RPMI7951 (cell line): ENCODE measurements at regions not wholly inside any gene's neighbourhood (a gene's known extent, or its start where the extent isn't known, plus 50 kb on each side); places are given as distances from the start of the nearest gene placed in this dataset.
"Not testable (repeated sequence)": the region's sequence is repeated elsewhere in the genome, so short reads cannot be mapped to it uniquely, and the experiment has no call there.

Experiments
- DNase-seq: peaks from one replicate; pipeline ENCODE4 v3.0.0-alpha.2; 2012; ENCODE audit warnings: low read depth

DNA sequence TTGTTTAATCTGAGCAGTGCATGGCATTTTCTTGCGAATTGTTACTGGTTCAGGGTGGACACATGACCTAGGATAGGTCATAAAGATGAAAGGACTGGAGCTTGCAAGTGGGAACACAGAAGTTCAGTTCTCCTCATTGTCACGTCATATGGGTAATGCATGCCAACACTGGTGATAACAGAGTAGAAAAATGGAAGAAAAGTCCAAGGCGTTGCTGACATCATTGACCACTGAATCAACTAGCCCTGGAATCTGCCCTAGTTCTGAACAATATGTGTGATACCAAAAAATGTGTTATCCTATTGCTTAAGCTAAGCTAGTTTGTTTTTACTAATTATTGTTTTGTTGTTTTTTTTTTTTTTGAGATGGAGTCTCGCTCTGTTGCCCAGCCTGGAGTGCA is 234.2 kb upstream of the MAF start:
- no peak for DNase-seq

DNA sequence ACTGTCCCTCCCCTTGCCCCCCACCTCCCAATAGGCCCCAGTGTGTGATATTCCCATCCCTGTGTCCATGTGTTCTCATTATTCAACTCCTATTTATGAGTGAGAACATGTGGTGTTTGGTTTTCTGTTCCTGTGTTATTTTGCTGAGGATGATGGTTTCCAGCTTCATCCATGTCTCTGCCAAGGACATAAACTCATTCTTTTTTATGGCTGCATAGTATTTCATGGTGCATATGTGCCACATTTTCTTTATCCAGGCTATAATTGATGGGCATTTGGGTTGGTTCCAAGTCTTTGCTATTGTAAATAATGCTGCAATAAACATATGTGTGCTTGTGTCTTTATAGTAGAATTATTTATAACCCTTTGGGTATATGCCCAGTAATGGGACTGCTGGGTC is 233.5 kb upstream of the MAF start:
- DNase-seq, result not testable (repeated sequence)

DNA sequence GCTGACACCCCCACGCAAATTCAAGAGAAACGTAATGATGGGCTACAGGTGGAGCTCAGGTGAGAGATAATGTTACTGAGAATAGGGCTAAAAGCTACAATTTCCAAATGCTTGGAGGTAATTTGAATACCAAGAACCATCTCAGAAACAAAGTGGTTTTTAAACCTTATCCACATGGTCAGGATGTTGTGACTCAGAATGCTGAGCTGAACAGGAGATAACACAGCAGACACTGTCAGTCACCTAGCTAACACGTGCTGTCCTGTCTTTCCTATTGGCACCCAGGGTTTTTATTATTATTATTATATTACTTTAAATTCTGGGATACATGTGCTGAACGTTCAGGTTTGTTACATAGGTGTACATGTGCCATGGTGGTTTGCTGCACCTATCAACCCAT is 233.0 kb upstream of the MAF start:
- DNase-seq, result no peak

DNA sequence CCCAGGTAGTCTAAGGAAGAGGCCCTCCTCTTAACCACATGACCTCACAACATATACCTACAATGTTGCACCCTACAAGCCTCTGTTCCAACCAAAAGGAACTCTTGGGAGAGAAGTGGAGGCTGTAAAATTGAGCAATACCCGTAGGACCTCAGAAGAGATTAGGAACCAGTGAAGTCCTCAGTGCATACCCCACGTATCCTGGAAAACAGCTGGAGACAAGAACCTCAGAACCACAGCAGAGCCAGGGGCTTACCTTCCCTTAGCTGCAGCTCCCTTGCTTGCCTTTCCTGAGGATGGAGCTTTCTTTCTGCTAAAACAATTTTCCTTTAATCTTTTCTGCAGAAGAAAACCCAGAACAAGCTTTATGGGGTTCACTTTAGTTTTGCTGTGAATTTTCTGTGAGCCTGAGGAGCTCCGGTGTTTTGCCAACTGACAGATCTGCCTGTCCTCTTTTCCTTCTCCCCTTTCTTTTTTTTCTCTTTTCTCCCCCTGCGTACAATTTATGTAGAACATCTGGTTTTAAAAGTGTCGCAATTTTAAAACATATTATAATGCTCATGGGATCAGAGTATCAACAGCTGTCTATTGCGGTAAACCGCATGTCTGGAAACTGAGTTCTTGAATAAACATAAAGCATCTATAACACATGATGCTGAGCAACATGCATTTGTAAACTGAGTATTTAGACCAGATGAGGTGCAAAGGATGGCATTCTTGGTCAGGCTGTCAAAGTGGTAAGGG is 226.4 kb upstream of the MAF start:
- DNase-seq, result peak; percentile 10

DNA sequence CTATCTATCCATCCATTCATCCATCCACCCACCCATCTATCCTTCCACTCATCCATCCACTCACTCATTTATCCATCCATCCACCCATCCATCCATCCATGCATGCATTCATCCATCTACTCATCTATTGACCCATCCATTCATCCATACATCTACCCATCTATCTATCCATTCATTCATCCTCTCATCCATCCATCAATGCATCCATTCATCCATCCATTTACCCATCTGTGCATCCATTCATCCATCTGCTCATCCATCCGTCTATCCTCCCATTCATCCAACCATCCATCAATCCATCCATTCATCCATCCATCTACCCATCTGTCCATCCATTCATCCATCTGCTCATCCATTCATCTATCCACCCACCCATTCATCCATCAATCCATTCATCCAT is 224.5 kb upstream of the MAF start:
- DNase-seq, result no peak

DNA sequence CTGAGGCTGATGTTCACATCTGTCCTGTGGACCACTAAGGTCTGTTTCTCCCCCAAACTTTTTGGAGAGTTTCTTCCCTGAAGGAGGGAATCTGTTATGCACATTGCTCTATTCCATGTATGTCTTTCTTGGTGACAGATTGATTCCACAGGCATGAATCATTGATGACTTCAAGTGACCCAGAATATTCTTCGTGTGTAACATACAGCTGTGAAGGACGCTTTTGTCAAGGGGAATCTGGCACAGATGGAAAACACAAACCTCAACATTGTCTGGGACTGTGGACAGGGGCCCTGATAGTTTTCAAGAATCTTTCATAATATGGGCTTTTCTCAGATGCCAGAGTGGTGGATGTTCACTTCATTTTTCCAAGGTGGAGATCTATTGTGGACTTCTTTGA is 223.1 kb upstream of the MAF start:
- DNase-seq, result peak; percentile 17

DNA sequence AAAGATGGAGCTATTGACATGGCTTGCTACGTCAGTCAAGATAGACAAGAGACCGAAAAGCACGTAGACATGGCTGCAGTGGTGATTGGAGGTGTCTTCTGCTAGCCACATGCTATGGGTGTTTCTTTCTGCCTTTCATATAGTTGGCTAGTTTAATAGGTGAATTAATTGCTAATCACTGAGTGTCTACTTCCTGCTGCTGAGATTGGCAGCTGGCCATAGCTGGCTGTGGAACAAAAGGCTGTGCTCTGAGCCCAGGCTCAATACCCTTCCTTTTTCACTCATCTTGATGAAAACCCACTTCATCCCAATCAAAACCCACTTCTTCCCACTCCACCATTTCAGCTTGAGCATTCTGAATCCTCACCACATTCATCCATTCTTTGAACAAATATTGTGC is 221.4 kb upstream of the MAF start:
- no peak for DNase-seq

DNA sequence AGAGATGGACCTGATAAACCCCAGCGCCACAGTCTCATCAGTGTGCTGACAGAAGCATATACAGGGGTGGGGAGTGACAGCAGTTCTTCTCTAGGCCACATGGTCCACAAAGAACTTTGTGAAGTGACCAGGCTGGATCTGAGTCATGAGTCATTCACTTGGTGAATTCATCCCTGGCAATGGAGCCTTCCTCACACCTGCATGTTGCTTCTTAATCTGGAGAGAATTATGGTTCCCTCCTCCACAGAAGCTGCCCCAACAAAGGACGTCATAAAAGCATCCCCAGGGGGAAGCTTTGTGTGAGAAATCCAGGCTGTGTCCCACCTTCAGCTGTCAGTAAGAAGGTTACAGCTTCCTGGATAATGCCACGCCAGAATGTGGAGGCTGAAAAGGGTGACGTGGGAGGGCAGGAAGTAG is 215.6 kb upstream of the MAF start:
- DNase-seq, result peak; percentile 7

DNA sequence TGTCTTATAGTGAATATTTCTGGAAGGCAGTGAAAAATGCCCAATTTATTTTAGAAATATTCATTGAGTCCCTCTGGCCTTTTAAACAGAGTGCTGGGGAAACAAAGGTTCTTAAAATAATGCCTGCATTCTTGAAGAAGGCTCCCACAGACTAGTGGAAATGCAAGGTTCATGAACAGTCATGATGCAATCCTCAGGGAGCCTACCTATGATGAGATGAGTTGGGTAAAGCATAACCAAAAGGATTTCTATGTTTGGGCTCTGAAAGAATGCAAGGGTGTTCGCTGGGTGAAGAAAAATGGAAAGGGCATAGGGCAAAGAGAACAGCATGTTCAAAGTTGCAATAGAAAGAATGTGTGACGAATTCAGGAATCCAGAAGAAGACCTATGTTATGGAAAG is 214.5 kb upstream of the MAF start:
- DNase-seq, result no peak

DNA sequence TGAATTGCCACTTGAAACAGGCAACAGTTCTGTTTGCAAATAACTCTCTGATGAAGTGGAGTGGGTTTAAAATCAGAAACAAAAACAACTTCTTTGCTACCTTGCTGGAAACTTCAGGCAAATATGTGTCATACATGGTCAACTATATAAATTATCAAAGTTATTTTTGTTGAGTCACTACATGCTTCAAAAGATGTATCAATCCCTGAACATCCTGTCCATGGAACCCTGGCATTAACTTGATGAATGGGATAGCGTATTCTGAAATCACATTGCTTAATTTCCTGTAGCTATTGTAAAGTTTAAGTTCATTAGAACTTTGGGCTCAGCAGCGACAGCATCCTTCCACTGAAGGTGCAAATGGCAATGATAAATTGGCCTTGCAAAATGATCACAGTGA is 213.6 kb upstream of the MAF start:
- no peak for DNase-seq

DNA sequence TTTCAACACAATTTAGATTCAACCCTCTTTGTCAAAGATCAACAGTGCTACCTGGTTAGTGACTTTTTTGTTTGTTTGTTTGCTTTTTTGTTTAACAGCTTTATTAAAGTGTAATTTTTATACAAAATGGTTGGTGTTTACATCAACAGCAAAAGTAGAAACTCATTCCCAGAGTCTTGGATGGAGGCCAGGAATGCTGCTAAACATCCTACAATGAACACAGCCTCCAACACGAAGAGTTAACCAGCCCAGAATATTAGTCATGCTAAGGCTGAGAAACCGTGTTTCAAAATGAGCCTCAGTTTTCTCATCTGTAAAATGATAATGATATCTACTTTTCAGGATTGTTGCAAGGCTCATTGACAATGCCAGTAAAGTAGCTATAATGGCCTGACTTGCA is 211.0 kb upstream of the MAF start:
- DNase-seq, result peak; percentile 6

DNA sequence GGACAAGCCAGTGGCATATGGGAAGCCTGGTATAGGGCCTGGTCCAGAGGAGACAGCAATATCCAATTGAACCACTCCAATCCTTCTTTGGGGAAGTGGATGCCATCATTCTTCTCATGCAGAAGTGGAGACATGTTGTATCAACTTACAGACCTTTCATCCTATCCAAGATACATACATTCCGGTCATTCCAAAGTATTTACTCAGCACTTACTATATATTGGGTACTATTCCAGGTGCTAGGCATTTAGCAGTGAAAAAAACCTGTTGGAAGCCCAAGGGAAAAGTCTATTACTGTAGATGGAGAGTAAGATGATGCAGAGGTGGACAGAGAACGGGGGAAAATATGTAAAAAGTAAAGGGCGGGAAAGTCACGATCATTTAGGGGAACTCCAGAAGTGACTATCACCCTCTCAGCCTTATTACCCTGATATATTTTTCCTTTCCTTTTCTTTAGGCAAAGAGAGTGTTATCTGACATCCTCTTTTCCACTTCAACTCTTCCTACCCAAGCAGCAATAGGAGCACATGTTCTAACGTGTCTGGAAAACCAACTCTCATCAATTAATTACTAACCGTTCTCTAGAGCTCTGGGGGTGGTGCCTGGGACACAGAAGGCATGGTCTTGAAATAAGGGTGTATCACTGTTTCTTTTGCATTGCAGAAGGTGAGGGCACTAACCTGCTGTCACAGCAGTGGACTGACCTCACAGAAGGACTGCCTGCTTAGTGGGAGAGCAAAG is 210.1 kb upstream of the MAF start:
- DNase-seq, result peak; percentile 5

DNA sequence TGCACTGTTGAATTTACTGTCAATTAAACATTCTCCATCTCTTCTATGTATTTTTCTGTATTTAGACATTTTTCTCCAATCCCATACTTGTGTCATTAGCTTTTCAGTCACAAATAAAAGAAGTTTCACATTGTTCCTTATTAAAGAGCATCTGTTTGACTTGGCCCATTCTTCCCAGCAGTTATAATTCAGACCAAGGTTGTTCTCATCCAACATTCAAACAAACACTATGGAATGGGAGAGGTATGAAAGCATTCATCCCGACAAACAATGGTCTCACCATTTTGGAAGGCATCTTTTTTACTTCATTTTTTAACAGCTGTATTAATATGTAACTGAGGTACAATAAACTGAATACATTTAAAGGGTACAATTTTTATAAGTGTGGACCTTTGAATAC is 208.8 kb upstream of the MAF start:
- DNase-seq, result no peak

DNA sequence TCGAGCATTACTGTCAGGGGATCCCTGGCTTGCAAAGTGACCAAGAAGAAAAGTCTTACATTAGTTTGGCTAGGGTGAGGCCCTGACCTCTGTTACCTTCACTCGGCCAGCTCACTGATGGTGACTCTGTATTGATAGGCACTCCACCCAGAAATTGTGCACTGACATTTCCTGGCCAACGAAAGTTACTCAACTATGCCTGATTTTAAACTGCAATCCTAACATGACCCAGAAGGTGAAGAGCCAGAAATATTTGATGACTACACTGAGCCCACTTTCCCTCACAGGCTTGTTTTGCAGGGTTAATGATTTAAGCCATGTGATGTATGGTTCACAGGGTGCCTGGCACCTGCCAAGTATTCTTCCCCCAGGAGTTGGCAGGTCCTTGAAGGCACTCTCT is 208.2 kb upstream of the MAF start:
- no peak for DNase-seq

DNA sequence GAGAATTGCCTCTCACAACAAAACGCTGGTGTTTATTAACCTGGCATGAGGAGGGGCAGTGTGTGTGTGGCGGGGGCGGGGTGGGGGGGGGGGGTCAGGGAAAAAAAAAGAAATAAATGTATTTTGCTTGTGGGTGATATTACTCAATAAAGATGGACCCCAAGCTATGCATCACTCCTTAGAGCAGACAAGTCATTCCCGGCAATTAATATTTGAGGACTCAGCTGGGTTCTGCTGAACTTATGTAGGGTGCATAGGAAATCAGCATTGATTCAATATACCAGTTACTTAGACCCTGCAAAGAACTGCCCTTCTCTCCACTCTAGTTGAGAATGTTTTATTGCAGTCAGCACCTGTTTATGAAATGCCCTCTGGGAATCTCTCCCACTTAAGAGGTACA is 206.2 kb upstream of the MAF start:
- no peak for DNase-seq

DNA sequence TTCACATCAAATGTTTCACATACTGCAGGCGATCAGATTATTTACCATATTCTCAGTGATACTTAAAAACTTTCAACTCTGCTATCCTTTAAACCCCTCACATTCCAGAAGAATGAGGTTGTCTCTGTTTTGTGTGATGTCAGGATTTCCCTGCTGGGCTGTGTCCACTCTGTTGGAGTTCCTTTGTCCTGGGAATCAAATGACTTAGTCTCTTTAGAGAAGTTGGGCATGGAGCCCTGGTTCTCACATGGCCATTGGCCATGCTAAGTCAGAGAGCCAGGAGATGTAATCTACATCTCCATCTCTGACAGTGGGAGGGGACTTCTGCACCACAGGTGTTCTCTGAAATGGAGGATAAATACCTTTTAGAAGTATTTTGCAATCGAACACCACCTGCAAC is 205.1 kb upstream of the MAF start:
- DNase-seq, result no peak

DNA sequence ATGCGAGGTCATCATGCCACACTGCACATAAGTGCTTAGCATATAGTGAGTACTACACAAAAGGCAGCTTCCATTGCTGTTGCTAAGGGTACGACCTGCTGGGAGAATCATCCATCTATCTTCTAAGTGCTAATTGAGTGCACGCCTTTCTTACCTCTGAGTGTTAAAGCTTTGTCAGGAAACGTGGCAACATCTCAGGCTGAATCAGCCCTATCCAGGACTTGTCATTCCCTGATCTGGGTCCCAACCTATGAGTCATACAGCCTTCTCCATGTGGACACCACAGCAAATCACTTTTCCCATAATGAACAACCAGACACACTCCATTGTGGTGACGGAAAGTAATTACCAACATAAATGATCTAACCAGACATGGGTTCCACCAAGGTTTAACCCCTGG is 201.1 kb upstream of the MAF start:
- peak; percentile 3 for DNase-seq

DNA sequence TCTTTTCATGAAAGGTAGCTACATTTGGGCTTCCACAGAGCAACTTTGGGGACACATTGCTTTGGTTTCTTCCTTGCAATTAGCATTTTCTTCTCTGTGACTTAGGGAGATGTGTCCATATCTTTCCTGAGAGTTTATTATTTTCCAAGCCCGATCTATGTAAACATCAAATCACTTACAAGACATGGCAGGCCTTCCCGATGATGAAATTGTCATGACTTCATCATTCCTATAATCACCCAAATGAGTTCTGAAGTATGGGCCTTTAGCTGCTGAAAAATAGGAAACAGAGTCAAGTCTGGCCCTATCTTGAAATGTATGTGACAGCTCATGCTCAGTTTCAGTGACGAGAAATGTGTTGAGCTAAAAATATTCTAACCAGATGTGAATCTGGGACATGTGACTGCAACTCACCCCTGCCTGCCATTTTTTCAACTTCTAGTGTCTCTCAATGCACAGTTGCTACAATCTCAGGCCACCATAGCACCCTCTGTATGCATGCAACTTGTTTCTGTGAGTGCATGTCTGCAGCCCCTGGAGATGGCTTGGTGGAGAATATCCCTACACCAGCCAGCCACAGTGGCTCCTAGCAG is 199.6 kb upstream of the MAF start:
- no peak for DNase-seq

DNA sequence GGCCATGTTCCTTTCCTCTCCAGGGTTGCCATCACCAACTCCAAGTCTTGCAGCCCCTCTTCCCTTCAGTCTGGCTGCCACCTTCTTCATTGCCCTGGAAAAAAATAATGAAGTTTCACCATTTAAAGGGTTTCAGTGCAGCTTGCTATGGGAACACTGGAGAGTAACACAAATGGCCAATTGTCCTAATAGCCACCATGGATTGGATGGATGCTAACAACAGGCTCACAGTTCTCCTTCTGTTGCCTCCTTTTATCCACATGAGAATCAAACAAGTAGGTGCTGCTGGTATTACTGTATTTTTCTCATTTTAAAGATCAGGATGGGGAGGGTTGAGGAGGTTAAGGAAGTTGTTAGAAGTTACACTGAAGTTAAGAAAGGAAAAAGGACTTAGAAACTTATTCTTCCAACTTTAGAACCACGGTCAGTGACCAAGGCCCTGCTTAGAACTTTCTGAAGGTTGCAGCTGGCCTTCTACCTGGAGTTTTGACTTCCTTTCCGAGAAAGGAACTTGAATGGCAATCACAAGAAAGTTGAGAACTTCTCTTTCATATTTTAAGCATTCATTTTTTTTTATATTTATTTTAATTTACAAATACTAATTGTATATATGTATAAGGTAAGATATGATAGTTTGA is 198.0 kb upstream of the MAF start:
- no peak for DNase-seq

DNA sequence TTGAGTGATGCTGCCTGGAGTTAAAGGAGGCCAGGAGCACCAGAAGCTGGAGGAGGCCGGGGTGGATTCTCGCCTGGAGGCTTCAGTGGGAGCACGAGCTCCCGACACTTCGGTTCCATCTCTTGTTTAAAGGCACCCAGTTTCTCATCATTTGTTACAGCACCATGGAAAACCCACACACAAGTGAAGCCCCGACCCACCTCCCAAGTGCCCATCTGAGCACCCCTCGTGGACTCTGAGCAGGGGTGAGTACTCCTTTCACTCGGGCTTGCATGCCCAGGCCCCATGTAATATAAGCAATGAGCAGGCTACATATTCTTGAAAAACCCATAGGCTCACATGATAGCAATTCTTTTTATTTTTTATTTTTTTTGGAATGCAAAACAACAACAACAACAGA is 196.9 kb upstream of the MAF start:
- no peak for DNase-seq

DNA sequence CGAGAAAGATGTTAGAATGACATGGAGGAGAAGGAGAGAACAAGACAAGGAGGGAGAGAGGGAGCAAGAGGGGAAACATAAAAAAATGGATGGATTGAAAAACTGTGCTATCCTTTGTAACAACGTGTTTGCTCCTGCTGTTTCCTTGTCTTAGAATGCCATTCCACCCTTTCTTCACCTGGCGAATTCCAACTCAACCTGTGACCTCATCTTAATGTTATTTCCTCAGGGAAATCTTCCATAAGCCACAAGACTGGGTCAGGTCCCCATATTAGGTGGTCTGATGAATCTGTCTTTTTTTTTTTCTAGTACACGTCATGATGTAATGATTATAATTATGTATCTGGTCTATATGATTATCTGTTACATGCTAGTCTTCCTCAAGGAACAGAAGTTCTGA is 195.0 kb upstream of the MAF start:
- DNase-seq, result no peak

DNA sequence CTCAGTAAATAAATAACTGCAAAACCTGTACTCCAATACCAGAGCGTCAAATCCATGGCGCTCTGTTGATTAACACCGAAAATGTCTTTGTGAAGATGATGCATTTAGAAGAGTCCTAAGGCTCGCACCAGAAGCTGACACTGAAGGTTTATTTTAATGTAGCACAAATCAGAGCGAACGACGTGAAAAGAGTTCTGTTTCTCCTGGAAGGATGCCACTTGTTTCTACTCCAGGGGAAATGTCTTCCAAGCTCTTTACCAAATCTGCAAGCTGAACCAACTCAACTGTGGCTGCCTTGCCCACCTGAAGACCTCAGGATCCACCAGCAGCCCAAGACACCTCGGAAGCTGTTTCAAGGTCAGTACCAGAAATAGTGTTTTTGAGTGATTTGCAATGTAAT is 194.4 kb upstream of the MAF start:
- no peak for DNase-seq
